Endometrium (tissue), 2 donors: ENCODE measurements at regions not wholly inside any gene's neighbourhood (a gene's known extent, or its start where the extent isn't known, plus 50 kb on each side); places are given as distances from the start of the nearest gene placed in this dataset.
A peak's percentile ranks its signal among the peaks of the same experiment; 100 is the strongest.
"Not testable (repeated sequence)": the region's sequence is repeated elsewhere in the genome, so short reads cannot be mapped to it uniquely, and the experiment has no call there.

Source experiments
- FAIRE-seq: peaks from 2 replicates; lab custom pipeline; 2012; peaks lifted over from hg19 to GRCh38; lab: Jason Lieb, UNC
- donor health status: control.
- donor health status: control.

DNA sequence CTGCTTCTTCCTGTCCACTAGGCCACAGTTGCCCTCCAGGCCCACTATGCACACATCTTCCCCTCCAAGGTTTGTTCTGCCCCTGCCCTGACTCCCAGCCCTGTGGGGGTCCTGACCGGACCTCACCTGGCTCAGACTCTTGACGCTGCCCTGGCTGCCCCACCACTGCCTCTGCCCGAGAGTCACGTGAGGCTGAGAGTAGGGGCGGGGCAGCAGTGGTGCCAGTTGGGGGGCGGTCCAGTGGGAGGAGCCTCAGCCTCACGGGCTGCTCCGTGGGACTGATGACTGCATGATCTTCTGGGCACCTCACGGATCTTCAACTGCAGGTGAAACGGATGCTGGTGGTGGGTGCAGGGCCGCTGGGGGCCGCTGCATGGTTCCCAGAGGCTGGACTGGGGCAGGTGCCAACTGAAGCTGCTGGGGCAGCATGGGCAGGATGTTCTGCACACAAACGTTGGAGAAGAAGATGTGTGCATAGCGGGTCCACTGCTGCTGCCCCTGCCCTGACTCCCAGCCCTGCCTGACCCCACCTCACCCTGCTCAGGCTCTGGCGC, 77.6 kb downstream of the HHIPL2 start:
- FAIRE-seq = not testable (repeated sequence)

DNA sequence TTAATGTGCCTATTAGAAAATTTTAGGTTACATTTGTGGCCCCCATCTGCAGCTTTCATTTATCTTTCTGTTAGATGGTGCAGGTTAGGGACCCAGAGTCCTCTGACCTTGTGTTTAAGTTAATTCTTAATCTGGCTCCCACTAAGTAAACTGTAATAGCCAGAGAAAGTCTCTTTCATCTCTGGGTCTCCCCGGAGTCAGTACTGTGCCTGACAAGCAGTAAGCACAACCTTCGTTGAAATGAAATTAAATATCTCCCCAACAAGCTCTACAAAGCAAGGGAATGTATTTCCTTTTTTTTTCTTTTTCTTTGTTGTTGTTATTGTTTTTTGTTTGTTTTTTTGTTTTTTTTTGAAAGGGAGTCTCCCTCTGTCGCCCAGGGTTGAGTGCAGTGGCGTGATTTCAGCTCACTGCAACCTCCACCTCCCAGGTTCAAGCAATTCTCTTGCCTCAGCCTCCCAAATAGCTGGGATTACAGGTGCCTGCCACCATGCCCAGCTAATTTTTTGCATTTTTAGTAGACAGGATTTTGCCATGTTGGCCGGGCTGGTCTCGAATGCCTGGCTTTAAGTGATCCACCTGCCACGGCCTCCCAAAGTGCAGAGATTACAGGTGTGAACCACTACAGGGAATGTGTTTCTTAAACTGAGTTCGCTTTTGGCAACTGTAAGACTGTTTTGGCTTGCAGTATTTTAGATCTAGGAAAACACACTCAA, 81.6 kb downstream of the HHIPL2 start:
- FAIRE-seq = no peak

DNA sequence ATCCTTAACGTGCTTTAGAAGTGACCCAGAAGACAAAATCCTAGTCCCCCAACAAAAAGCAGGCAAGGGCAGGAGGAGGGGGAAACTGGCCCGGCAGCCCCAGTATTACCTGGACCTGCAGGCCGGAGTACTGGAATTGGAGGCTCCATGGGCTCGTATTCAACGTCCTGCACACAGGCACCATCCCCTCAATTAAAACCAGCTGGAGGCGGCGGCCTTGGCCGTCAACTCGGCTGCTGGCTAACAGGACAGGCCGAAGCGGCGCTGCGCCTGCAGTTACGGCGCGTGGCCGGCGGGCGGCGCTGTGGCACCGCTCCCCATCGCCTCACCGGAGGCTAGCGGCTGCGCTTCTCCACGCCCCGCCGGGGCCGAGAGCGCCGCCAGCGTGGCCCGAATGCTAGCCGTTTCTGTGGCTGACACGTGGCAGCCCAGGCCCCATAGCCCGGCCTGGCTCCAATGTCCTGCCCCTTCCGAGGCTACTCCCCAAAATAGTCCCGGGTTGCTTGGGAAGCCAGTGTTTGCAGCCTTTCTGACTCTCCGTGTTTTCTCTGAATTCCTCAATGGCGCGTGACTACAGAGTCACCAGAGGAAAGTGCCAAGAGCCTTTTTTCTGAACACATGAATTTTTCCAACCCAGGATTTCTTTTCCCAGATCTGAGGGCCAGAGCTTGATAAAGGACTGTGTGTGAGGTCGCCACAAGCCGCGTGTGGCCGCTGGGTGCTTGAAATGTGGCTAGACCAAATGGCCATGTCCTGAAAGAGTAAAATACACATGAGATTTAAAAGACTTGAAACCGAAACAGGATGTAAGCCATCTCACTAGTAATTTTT, 82.5 kb downstream of the HHIPL2 start:
- FAIRE-seq = no peak

DNA sequence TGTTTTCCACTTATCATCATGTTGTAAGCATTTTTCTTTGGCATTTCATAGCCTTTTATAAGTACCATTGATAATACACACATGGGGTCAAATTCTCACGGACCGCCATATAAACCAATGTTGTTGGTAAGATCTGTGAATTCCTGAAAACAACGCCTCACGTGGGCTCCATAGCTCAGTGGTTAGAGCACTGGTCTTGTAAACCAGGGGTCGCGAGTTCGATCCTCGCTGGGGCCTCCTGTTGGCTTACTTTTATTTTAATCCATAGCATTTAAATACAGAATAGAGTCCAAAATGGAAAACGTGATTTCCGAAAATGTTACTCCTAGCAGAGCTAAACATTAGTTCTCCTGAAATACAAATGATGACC, 83.1 kb downstream of the HHIPL2 start:
- FAIRE-seq = no peak

DNA sequence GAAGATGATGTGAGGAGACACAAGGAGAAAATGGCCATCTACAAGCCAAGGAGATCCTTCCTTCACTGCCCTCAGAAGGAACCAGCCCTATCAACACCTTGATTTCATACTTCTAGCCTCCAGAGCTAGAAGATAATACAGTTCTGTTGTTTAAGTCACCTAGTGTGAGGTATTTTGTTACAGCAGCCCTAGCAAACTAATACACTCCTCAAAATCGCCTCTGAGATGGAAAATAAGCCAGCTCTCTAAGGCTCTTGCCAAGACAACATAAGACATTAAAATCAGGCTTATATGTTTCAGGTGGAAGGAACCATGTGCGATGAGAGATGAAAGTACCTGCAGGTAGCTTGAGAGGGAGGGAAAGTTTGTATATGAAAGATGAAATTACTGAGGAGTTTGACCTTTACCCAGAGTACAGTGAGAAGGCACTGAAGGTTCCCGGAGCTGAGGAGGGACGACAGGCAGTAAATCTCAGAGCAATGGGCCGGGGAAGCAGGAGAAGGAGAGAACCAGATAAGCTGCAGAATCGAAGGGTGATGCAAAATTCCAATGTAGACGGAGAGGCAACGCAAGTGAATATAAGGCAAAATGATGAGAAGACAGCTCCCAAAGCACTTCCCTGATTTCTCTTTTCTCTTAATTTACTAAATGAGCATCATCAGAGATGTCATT, 84.7 kb downstream of the HHIPL2 start:
- no peak for FAIRE-seq

DNA sequence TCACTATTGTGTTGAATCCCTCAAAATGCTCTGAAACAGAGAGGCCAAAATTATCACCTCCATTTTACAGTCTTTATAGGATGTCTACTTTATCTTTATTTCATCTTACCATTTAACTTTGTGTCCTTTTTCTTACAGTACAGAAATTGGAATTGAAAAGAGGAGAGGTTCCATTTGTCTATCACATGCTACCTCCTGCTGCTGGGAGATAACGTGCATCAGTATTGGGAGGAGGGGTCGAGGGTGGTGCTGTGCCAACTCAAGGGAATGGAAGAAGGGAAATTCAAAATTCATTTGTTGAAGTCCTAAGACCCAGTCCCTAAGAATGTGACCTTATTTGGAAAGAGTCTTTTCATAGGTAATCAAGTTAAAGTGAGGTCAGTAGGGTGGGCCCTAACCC, 85.3 kb downstream of the HHIPL2 start:
- no peak for FAIRE-seq

DNA sequence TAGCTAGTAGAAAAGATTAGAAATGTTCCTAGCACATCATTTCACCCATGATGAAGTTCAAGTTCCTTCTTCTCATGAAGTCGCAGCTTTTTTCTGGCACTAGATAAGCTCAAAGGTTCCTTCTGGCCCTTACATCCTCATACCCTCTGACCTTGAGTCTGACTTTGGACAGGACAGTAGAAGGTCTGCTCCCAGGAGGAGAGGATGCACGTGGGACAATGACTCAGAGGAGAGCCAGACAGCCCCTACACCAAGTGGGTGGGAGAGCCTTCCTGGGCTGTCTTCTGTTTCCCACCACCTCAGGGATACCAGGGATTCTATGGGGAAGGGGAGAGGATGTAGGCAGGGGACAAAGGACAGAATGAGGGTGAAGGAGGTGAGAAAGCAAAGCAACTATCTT, 86.0 kb downstream of the HHIPL2 start:
- FAIRE-seq = no peak

DNA sequence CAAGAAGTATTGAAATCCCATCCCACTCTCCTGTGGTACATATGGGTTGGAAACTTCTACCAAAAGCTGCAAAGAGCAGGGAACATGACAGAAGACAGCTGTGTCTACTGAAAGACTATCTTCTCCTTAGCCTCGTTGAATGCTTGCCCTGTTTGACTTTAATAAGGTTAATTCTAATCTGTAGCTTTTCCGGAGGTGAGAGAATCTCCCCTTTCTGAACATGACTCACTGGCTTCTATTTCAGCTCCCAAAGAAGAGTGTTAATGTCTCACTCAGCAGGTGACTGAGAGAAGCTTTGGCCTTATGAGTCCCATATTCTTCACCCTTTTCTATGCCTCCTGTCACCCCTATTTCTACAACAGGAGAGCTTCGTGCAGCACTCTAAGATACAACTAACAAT, 88.3 kb downstream of the HHIPL2 start:
- no peak for FAIRE-seq

DNA sequence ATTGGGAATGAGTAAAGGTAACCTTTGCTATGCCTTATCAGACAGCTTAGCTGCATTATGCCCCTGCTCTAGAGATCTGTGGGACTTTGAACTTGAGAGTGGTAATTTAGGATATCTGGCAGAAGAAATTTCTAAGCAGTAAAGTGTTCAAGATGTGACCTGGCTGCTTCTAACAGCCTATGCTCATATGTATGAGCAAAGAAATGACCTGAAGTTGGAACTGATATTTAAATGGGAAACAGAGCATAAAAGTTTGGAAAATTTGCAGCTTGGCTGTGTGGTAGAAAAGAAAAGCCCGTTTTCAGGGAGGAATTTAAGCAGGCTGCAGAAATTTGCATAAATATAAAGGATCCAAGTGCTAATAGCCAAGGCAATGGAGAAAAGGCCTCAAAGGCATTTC, 90.4 kb downstream of the HHIPL2 start:
- FAIRE-seq = no peak

DNA sequence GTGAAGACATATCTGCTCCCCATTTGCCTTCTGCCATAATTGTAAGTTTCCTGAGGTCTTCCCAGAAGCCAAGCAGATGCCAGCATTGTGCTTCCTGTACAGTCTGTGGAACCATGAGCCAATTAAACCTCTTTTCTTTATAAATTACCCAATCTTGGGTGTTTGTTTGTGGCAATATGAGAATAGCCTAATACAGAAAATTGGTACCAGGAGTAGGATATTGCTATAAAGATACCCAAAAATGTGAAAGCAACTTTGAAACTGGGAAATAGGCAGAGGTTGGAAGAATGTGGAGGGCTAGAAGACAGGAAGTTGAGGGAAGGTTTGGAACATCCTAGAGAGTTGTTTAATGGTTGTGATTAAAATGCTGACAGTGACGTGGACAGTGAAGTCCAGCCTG, 90.8 kb downstream of the HHIPL2 start:
- no peak for FAIRE-seq

DNA sequence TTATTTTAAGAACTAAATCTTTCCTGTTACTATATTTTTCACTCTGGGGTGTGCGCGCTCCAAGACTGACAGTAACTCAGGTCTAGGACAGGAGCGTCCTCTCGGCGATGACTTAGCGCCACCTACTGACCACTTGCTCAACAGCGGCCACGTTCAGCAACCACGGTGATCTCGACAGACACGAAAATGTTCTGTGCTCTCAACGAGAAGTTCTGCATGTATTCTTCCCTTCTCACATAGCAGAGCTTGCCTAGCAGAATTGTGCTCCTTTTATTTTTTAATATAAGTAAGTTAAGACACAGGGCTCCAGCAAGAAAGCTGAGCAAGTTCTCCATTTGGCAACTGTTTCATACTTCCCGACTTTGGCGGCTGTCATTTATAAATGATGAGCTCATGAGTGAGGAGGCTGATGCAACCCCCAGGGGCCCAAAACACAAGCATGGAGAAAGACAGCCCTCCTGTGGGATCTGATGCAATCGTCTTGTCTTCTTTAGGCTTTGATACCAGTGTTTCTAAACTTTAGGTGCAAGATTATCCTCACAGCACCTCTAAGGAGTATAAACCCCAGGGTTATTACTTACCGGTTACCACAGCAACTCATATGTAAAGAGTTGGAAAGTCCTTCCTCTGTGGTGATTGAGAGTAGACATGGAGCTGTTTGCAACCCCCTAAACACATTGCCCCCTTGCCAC, 92.6 kb downstream of the HHIPL2 start:
- FAIRE-seq = peak; percentile 67

DNA sequence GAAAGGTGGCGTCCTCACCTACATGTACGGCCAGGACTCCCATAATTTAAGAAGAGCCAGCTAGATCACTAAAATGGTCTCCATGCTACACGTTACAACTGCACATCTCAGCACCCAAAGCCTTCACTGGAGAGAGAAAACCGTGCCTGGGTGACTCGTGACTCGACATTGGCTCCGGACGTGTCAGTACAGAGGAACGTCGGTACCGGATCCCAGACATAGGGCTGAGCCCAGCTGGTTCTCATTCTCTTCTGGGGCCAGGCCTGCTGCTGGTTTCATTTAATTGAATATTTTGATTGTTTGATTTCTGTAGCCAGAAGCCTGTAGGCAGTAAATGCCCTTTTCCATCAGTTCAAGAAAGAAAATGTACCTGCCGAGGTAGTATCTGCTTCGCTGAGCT, 93.1 kb downstream of the HHIPL2 start:
- no peak for FAIRE-seq

DNA sequence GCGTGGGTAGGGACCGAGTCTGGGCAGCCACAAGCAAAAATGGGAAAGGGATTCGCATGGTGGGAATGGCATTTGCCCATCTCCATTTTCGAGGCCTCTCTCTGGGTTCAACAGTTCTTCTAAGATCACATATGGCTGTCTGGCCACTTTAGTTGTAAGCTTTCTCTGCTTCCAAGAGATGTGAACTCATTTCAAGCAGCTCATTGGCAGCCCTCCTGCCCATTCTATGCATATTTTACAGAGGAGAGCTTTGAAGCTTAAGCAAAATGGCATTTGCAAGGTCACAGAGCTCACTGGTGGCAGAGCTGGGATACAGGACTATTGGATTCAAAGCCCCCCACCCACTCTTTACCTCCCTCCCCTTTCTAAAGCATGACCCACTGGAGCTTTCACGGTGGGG, 93.7 kb downstream of the HHIPL2 start:
- no peak for FAIRE-seq

DNA sequence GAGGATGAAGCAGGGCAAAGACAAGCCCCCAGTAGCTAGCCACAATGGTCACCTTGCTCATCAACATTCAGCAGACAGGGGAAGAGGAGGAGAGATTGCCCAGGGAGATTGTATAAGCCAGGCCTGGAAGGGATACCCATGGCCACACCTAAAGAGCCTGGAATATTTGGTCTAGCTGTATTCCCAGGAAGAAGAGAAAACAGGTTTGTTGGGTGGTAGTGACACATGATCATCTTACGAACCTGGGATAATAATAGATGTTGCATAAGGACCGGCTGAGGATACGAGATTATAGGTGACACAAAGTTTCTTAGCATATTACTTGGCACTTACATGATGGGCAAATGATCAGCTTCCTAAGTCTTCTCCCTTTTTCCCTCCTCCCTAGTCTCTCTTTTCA, 95.9 kb downstream of the HHIPL2 start:
- no peak for FAIRE-seq

DNA sequence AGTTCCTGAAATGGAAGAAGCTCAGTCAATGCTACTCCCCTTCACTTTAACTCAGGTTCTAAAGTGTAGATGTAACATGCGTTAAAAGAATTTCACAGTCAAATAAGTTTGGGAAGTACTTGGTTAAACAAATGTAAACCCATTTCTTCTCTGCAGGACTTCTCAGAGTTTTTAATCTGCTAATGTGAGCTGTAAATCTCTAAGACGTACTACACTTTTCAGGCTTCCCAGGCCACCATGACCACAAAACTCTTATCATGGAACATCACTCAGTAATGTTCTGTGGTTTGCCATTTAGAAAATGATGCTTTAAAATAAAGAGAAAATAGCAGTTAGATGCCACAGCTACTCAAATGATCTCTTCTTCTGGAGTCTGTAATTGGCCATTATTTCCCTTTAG, 104.3 kb downstream of the HHIPL2 start:
- FAIRE-seq = no peak

DNA sequence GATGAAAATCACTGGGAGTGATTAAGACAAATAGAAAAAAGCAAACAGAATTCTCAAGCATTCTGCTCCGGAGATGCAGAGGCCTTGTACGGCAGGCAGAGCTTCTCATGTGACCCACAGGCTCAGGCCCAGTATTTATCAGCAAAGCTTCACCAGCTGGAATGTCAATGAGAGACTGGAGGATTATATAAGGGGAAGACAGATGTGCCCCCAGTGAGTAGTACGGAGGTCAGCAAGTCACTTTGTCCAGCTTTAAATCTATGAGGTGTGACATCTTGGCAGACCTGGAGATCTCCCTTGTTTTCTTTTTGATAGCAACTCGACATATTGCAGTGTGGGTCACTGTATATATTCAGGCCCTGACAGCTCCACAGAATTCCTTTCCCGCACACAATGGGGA, 106.8 kb downstream of the HHIPL2 start:
- FAIRE-seq = no peak

DNA sequence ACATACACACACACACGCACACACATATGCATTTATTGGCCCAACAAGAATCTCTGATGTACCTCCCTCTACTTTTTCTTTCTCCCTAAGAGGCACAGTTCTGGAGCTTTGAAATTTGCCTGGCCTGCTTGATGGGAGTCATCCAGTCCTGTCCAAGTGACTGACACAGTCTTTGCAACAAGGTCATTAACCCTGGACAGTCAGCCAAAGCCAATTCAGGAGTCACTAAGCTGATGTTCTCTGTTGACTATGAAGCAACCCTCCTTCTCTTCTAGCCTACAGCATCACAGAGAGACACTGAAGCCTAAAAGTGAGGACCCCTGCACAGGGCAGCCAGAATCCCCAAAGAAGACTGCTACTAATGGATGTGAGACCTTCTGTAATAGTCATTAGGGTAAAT, 123.1 kb downstream of the HHIPL2 start:
- no peak for FAIRE-seq

DNA sequence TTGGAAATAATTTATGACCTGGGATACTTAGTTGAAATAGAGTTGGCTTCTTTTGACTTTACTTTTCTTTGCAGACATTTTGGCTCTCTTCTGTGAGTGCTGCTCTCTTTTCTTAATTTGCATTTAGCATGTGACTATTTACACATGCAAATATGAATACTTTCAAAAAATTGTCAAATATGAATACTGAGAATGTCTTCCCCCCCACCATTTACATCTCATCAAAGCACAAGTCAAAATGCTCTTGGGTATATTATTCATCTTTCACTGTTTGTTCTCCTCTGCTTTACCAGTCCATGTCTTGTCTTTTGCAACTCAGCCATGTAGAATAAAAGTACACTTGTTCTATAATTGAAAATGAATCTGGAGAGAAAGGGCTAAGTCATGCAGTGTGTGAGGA, 126.5 kb downstream of the HHIPL2 start:
- no peak for FAIRE-seq

DNA sequence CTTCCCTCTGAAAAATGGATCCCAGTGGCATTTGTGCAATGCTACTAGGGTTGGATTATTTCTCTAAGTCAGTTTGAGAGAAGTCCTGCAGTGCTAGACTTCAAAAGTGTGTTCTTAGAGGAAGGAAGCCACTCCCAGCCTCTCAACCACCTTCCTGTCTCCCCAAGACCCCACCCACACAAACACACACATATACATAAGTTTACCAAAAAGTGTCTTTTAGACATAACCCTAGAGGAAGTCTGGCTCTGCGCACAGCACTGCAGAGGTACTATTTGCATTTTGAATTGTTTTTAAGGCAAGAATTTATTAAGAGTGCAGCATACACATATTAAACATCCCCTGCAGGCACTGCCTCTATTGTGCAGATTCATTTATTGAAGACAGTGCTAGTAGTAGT, 127.3 kb downstream of the HHIPL2 start:
- no peak for FAIRE-seq

DNA sequence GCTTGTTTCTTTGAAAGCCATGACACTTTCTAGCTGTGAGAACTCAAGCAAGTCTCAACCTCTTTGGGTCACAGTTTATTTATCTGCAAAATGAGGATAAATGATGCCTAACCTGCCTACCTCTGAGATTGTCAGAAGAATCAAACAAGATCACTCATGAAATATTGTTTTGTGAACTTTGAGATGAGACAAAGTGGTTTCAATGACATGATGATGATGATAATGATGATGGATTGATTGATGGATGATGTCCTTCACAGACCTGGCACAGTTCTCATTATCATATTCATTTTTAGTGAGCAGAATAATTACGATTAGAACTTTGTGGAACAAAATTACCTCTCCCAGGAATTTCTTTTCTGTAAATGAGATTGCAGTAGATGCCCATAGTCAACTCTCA, 129.2 kb downstream of the HHIPL2 start:
- FAIRE-seq = no peak

DNA sequence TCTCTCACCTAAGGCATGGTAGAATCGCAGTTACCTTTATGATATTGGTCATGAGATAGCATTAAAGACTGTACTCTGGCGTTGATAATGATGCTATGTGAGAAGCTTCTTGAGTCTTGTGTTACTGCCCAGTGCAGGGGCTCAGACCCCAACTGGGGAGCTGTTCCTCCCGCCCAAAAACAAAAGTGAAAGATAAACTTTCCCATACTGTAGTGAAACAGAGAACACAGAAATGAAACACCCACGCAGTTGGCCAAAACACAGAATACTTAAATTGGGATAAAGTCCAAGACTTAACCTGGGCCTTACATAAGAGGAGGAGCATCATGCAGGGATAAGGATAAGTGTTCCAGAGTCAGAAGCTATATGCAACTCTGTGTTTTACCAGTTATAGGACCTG, 130.6 kb downstream of the HHIPL2 start:
- no peak for FAIRE-seq

DNA sequence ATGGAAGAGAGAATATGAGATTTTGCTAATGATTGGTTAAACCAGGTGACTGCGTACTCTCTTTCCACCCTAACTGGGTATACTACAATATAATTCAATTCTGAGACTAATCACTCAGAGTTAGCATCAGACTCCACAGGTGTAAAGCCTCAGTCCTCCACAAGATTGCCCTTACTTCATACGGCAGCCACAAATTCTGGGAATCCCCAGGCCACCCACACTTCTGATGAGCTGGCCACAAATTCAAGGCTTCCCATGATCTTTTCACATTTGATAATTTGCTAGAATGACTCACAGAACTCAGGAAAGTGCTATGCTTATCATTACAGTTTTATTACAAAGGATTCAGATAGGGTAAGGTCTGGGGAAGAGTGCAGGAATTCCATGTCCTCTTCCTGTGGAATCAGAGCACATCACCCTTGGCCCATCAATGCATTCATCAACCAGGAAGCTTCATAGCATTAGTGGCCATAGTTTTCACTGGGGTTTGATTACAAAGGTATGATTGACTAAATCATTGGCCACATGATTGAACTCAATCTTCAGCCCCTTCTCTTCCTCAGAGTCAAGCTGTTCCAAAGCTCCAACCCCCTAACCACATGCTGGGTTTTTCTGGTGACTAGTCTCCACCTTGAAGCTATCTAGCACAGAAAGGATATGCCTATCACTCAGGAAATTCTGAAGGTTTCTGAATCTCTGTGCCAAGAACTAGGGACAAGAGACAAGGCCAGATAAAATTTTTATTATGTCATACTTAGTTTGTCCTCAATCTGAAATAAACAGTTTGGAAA, 131.7 kb downstream of the HHIPL2 start:
- FAIRE-seq = no peak
